HuH-7 (cell line): ENCODE measurements at regions not wholly inside any gene's neighbourhood (a gene's known extent, or its start where the extent isn't known, plus 50 kb on each side); places are given as distances from the start of the nearest gene placed in this dataset.

Experiments used
- DNase-seq: peaks from one replicate; pipeline ENCODE4 v3.0.0; 2011; ENCODE audit warnings: low spot score

DNA sequence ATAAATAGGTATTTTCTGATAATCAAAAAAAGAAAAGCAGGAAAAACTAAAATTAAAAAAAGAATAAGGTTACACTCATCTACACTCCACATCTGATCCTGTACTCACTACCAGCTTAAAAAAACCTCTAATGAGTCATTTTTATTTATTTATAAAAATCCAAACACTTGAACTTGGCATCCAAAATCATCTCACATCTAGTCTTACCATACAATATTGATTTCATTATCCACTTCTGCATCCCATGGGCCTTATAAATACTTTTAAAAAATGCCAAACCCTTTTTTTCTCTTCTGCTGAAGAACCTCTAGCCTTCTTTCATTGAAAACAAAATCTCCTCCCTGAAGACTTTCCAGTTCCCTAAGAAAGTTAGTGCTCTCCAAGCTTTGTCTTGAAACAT, 109.7 kb downstream of the TMTC3 start:
- DNase-seq: no peak

DNA sequence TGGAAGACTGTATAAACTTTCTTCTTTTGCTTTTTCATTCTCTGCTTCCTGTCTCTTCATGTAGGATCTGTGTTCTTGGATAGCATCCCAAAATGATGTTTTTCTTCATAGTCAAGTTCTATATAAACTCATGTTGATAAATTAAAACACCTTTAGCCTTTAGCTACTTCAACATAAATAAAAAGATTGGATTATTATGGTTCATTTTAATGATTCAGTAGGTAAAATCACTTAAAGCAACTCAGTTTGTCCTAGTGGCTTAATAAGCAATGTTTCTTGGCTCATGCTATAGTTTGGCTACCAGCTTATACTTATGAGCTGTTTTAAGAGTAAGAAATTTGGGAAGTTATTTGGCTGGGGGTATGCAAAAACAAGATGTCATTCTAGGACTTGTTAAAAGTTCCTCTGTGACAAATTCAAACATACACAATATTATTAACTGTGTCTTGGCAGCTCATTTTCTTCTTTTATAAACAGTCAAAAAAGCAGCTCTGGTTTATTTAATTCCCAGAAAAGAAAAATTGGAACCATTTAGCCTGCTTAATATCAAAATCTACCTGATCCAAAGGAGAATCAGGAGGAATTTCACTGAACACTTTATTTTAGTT, 111.4 kb downstream of the TMTC3 start:
- no peak for DNase-seq

DNA sequence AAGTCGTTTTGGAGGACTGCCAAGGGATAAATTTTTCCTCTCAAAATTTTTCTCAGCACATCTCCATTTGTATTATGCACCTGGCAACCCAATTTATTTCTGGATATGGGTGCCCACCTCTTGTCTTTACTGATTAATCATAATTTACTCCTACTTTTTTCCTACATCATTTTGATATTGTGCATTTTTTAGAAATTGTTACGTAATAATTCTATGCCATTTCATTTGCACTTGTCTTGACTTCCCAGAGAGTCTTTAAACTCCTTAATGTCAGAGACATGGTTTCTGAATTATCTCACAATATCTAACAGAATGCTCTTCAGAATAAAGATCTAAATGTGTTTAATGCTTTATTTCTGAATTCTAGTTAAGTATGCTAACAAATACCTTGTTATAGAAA, 113.1 kb downstream of the TMTC3 start:
- DNase-seq: no peak

DNA sequence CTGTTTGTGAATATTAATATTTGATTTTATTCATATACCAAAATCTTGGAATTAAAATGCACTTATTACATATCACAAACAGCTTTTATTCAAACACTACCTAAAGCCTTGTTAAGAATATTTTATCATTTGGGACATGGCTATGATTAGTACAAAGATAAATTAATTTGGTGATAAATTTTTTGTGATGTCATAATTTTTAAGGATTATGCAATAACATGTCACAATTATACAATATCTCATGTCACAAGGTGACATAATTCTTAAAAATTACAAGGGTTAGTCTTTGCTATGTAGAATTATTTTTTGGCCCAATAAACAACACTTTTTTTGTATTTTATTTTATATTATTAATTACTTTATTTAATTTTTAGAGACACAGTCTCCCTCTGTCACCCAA, 113.7 kb downstream of the TMTC3 start:
- no peak for DNase-seq

DNA sequence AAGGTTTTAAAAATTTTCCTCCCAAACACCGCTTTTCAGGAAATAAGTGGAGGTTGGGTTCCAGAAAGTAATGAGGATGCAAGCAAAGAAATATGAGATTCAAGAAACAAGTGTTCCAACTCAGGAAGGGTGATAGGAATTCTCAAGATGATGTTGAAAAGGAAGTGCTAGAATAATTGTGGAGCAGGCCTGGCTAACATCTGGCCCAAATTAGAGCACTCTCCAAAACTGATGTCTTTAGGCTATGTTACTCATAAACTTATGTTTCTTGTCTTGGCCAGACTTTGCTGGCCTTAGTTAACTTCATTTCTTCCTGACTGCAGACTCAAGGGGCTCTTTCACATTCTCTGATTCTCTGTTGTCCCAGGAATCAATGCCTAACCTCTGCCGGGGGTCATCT, 116.3 kb downstream of the TMTC3 start:
- no peak for DNase-seq

DNA sequence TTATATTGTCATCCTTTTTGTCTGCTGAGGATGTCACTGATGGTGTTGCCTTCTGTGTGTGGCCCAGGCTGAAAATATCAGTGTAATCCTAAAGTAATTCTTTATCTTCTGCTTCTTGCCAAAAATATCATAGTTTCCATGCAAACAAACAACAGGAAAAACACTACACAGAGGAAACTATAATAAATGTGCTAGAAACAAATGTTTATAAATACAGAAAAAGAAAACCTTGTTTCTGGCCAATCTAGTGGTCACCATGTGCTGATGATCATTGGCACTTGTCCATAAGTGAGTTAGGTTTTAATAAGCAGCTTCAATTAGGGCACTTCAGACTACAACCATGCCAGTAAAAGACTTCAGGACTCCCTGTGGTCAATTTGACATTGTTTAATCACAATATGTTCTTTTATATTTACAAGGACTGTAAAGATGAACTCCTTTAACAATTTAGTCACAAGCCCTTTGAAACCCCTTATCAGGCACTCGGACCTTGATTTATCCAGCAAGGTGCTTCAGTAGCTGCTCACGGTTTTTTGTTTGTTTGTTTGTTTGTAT, 124.8 kb downstream of the TMTC3 start:
- DNase-seq: no peak

DNA sequence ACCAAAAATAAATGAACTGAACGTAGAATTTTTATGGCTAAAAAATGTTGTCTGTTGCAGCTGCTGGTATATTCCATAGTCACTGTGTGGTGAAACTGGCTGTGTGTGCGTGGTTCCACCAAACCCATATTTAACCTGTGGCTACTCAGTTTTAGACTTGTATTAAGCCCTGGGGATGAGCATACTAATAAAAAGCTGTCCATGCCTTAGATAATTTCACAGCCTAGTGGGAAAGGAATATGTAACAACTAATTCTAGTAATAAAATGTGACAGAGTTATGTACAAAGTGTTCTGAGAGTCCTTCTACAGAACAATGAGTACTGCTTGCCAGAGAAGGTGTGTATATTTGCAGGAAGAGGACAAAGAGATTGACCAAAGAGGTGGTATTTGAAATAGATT, 125.5 kb downstream of the TMTC3 start:
- DNase-seq: no peak

DNA sequence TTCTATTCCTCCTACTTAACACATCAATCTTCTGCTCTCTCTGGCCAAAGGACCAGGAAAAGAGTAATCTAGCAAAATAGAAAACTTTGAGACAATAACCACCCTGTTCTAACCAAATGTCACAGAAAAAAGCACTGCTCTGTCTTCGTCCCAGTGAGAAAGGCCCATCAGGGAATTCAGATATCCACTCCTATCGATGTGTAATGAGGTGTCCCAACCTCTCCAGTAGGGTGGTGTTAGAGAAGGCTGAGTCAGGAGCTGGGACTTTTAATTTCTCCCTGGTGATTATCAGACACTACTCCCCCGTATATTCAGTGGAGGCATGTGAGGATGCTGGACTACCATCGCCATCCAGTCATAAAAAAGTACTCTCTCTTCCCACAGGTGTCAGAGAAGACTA, 130.3 kb downstream of the TMTC3 start:
- no peak for DNase-seq

DNA sequence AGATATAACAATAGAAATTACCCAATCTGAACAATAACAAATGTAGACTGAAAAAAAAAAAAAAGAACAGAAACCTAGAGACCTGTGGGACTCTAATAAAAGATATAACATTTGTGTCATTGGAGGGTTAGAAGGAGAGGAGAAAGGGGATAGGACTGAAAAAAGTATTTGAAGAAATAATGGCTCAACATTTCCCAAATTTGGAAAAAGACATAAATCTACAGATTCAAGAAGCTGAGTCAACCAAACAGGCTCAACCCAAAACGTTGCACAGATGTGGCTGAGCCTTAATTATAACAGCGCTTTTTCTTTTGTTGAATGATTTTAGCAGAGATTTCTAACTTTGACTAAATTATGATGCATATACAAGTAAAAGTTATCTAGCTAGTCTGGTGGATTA, 131.3 kb downstream of the TMTC3 start:
- no peak for DNase-seq

DNA sequence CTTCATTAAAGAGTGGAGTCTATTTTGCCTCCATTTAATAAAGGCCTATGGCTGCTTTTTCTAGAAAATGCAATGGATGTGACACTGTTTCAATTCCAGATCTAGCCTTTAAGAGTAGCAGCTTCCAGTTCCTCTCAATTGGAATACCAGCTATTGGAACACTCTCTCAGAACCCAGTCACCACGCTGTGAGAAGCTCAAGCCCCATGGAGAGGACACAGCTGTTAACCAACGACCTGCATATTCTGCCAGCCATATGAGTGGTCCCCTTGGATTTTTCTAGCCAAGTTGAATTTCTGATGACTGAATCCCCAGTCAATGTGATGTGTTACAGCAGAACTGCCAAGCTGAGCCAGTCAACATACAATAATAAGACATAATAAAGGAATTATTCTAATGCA, 131.8 kb downstream of the TMTC3 start:
- no peak for DNase-seq

DNA sequence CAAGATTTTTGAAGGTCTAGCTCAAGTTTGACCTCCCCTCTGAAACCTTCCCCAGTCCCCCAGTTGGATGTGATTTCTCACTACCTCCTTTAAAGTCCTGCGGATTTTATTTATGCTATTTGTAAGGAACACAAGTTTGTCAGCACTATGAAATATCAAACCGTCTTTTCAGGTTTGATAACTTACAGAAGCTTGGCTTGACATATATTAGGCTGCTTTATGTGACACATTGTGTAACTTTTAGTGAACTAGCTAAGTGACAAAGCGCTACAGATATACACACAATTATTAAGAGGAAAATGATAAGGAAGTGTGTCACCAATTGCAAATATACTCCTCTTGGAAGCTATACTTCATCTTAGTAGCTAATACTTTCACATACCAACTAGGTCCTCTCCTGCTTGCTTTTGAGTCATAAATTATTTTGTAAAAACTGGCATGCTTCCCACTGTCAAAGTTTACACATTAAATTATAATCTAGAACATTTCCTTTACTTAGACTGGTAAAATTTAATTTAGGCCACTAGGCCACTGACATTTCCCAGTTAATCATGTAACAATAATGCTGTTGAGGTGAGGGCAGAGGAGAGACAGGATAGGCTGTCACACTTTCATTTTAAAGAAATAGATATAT, 149.5 kb downstream of the TMTC3 start:
- DNase-seq: no peak

DNA sequence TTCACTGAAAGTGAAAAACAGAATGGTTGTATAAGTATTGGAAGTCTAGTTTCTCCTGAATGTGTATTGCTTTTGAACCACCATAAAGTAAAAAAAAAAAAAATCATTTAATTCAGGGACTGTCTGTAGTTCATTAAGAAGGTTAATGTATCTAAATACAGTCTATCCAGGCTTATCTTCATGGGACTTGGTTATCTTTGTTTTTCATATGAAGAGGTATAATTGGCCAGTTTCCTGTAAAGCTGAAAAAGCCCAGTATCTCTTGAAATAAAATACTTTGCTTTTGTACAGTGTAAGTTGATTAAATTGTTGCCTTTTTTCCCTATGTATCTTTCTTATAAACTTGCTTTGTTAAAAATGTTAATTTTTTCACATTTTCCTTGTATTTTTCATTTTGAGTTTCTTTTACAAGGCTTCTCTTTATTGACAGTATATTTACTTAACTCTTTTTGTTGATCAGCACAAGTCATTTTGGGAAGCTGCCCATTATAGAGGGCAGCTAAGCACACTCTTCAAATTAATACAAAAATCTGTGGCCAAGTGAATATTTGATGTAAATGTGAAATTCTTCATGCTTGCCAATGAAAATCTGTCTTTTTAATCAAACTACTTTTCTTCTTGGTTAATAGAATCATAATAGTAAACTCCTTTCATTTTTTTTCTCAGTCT, 156.0 kb downstream of the TMTC3 start:
- DNase-seq: no peak

DNA sequence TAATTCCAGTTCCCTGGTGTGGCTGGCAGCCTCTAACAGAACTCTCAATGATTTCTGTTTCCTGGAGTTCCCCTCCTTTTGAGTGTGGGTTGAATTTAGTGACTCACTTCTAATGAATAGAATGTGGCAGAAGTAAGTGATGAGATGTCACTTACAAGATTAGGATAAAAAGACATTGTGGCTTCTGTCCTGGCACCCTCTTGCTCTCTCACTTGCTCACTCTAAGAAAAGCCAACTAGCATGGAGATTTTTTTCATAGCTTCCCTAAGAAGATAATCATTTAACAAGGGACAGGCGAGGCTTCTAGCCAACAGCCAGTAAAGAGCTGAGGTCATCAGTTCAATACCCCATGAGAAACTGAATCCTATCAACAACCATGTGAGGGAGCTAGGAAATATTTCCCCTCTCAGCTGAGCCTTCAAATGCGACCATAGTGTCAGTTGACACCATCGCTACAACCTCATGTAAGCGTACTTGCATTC, 156.7 kb downstream of the TMTC3 start:
- DNase-seq: no peak

DNA sequence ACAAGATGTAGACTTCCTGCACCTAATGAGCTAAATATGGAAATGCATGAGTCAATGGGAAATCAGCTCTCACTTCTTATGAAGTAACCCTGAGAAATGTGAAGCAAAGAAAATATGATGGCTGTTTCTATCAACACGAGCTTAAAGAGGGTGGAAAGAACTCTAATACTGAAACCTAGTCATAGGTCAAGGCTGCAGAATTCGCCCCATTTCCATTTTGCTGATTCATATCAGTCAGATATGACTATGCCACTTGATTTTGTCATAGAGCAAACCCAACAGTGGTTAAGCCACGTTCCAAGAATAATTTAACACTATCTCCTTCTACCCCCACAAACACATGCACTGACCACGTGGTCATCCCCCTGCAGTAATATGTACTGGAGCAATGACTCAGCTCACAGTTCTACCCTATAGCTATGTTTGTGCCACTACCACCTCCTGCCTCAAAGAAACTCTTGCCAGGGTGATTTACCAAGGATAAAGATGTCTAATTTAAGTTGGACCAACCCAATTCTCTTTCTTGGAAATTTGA, 157.5 kb downstream of the TMTC3 start:
- no peak for DNase-seq

DNA sequence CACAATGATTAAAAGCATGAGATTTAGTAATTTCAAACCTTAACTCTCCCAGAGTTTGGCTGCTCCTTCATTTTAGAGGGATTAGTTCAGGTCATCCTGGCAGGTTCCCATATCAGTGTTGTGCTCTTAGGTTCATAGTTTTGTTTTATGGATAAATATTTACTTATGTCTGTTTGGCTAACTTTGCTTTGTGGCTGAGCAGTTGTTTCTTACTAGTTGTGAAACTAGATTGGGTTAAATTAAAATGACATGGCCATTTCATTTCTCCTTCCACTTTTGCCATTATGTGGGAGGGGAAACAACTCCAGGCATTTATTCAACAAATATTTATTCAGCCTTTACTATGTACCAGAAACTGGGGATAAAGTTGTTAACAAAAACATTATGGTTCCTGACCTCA, 158.8 kb downstream of the TMTC3 start:
- DNase-seq: no peak

DNA sequence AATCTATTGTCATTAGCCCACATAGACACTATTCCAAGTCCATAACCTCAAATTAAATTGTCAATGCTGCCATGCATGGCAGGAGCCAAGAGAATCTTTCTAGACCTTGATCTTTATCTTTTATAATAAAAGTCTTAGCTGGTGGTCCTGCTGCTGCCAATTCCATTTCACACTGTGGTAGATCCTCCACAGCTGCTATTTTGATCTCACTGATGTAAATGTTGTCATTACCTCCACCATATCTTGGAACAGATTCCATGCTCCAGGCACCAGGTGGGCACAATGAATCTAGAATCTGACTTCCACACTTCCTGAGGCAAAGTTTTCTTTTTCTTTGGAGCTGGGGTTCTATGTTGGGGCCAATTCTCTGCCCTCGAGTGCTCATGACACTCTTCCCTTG, 161.2 kb downstream of the TMTC3 start:
- no peak for DNase-seq

DNA sequence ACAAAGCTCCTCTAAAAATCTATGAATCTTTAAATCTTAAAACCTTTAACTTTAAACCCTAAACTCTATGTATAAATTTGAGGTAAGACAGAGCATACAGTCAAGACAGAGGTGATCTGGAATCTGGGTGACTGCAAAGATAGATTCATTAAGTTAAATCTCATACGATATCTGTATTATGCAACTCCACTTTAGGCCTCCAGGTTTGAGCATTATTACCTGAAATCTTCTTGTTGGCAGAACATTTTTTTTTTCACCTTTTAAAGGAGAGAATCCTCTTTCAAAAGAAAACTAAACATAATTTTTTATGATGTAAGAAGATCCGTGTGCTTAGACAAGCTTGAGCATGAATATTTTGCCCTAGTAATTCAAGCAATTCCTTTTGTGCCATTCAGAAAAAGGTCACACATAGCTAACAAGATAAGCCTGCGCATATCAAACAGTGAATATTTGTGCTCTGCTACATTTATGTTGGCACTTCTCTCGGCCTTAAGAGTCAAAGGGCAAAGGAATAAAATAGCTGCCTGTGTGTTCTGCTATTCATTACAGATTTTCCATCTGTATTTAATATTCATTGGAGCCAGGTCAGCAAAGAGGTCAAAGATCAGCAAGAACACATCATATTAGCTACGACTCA, 163.3 kb downstream of the TMTC3 start:
- no peak for DNase-seq

DNA sequence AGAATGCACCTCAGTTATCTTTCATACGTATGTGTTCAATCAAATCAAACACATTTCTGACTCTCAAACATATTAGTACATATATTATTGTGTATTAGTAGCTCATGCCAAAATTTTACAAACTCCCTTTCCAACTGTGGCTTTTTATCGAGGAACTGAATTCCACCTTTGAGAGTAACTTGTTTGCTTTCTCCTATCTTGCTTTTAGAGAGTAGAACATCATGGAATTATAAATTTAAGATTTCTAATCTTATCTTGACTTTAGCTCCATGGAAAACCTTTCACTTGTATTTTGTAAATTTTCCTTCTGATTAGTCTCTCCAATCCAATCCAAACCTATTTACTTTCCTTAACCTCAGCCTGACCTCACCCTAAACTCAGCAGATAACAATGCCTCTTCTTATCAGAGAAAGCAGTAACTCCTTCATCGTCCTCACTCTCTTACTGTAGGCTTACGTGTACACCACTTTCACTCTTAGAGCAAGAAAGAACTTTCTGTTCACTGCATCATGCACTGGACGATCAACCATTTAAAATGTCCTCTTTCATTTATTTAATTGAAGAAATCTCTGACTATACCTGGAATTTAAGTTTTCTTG, 164.5 kb downstream of the TMTC3 start:
- no peak for DNase-seq

DNA sequence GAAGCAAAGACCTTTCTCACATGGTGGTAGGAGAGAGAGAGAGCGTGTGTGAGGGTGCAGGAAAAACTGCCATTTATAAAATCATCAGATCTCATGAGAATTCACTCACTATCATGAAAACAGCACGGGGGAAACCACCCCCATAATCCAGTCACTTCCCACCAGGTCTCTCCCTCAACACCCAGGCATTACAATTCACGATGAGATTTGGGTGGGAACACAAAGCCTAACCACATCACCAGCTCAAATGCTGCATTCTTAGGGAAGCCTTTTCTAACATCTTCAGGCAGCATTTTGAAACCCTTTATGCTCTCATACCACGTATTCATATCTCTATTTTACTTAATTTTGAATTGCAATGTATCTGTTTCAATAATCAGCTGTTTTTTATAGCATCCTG, 165.9 kb downstream of the TMTC3 start:
- no peak for DNase-seq

DNA sequence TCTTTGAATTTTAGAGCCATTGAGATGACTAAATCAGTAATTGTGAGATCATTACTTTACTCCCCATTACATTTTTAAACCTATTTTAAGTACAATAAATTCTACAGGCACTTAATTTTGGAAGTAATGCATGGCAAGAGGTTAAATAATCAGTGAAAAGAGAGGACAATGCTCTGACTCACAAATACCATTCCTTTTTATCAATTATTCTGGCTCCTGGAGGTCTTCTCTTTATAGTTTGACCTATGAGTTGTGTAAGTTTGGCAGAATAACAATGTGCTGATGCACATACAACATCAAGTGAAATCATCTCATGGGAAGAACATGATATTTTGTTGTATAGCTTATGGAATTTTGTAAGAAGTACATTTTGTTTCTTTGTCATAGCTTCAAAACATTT, 166.7 kb downstream of the TMTC3 start:
- DNase-seq: no peak

DNA sequence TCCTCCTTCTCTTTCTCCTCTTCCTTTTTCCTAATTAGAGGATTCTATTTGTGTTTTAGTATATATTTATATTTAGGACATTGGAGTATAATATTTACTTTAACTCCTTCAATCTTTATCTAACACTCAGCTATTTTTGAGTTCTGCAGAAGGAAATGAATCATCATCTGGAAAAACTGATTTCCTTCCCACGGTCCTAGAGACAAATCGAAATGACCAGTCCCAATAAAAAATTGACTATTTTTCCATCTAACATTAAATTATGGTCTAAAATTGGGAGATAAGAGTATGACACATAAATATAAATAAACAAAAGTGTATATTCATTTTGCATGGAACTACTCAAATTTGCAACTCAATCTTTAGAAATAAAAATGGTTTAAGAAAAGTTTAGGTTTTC, 167.4 kb downstream of the TMTC3 start:
- no peak for DNase-seq

DNA sequence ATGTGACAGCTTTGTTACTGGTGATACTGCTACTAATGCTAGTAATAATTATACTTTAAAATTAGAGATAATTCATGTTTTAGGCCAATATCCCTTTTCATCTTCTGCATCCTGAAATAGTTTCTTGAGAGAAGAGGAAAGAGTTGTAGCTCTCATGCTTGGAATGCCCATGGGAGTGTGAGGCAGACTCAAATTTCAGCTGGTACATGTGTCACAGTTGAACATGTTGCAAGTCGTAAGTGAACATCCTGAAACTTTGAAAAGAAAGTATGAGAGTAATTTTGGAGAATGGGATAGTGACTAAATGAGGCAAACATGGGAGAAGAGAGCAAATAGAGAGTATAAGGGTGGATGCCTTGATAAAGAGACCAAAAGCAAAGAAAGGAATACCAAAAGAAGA, 168.0 kb downstream of the TMTC3 start:
- DNase-seq: no peak
